EL (cell line): ENCODE measurements at regions not wholly inside any gene's neighbourhood (a gene's known extent, or its start where the extent isn't known, plus 50 kb on each side); places are given as distances from the start of the nearest gene placed in this dataset.

ENCODE experiments used
- DNase-seq: peaks from one replicate; pipeline ENCODE4 v3.0.0-alpha.2; 2016

GRCh38 chr1:31127266-31127665, 61.7 kb upstream of the PUM1 start:
- peak; percentile 35 for DNase-seq

DNA sequence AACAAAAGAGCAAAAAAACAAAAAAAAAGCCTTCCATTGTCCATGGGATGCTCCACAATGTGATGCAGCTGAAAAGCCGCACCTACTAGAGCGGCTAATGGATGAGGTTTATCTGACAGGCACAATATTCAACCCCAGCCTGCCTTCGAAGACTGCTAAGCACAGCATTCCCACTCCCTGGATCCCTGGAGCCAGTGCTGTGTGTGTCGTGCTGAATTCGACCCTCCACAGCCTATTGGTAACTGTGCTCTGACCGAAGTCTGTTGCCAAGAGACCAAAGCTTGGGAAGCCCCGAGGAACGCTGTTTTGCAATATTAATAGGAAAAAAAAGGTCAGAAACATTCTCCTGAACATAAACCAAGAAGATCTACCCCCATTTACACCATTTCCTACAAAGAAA, 57.2 kb upstream of the PUM1 start:
- no peak for DNase-seq

DNA sequence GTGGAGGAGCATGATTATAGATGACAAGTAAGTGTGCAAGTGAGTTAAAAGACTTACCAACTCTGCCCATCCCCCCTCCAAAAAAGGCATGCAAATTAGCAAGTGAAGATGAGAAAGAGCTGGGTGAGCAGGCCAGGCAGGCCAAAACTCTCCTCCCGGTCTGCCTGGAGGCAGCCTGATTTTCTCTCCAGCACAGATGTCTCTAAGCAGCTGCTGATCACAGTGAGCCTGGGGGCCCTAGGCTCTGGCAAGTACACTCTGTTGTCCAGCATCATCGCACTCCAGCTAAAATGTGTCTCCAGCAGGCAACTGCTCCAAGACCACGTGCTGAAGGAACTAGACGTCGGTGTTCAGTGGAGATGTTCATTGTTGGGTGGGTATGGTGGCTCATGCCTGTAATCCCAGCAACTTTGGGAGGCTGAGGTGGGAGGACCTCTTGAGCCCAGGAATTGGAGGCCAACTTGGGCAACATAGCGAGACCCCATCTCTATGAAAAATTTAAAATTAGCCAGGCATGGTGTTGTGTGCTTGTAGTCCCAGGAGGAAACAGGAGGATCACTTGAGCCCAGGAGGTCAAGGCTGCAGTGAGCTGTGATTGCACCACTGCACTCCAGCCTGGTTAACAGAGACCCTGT, 56.7 kb upstream of the PUM1 start:
- DNase-seq: no peak

DNA sequence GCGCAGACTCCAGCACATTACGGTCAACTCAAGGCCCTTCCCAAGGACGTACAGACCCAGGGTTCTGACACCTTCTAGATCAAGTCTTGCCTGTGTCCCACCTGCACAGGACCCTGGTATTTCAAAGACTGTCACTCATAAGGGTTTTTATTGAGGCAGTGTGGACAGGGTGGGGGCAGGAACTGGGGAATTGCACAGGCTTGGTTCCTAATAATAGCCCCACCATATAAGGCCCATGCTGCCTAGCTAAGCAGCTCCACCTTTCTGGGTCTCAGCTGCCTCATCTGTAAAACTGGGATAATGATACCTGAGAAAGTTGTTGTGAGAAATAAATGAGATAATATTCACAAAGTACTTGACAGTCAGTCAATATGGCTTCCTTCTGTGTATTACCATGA, 55.3 kb upstream of the PUM1 start:
- DNase-seq: no peak

GRCh38 chr1:31116022-31116421, 50.5 kb upstream of the PUM1 start:
- DNase-seq: no peak
